AG08395 (cell line): ENCODE measurements at regions not wholly inside any gene's neighbourhood (a gene's known extent, or its start where the extent isn't known, plus 50 kb on each side); places are given as distances from the start of the nearest gene placed in this dataset.

Experiments used
- DNase-seq: peaks from one replicate; pipeline ENCODE4 v3.0.0; 2012; ENCODE audit warnings: mixed read lengths, low spot score

GRCh38 chrX:9196961-9197640 lies 163.2 kb upstream of the FAM9B start:
- no peak for DNase-seq

GRCh38 chrX:9204560-9204959 lies 170.6 kb upstream of the FAM9B start:
- DNase-seq: no peak

- no peak for DNase-seq
These were observed 171.8 kb upstream of the FAM9B start for GRCh38 chrX:9205599-9206223.

DNA sequence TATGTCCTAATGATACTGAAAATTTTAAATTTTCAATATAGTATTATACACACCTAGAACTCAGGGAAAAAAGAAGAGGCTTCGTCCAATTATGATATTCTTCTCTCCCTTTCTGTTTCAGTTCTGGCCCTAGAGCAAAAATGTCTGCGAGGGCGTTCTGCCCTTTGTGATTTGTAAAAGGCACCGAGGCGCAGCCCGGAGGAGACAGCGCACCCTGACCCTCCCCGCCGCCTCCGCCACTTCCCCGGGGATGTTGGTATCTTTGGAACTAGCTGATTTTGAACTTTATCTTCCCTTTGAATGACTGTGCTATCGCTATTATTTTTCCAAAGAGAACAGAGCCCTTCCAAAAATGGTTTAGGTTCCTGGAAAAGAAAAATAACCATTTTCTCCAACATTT lies 173.2 kb upstream of the FAM9B start:
- no peak for DNase-seq

DNA sequence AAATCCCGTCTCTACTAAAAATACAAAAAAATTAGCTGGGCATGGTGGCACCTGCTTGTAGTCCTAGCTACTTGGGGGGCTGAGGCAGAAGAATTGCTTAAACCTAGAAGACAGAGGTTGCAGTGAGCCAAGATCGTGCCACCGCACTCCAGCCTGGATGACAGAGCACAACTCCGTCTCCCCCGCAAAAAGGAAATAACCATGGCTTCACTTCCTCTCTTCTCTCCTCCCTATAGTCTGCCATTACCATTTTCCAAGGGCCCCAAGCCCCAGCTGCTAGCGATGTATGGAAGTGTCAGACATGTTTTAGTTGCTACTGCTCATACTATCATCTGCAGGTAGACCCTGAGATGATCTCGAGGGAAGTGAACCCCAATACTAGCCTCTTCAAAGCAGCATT lies 177.3 kb upstream of the FAM9B start:
- DNase-seq: no peak

DNA sequence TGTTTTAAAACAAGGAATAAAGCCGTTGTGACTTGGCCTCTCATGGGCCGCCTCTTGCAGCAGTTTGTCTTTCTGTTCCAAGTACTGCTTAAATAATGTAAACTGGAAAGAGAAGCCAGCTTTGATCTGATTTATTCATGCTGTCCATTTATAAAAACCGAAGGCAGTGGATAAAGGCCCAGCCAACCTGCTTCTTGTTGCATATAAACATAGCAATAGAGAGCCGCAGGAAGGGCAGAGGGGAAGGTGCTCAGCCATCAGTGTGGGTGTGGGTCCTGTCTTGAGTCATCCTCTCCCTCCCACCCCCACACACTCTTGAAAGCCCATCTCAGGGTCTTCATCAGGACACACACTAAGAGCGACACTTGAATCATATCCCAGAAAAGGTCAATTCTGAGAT lies 187.9 kb upstream of the FAM9B start:
- no peak for DNase-seq

- no peak for DNase-seq
These were observed 188.4 kb upstream of the FAM9B start for GRCh38 chrX:9222299-9222698.

DNA sequence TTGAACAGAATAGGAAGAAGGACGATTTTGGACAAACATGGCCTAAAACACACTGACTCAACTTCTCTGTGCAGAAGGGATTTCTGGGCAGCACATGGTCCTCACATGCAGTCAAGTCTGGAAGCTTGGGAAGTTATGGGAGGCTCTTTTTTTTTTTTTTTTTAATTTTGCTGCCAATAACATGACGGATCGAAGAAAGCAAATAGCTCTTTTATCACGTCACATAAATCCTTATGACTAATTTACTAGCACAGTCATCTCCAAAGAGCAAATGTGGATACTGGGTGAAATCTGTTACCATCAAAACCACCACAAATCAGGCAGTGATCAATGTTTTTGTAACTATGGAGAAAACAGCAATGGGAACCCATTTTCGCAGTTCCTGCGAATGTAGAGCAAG lies 193.3 kb upstream of the FAM9B start:
- peak; percentile 32 for DNase-seq

DNA sequence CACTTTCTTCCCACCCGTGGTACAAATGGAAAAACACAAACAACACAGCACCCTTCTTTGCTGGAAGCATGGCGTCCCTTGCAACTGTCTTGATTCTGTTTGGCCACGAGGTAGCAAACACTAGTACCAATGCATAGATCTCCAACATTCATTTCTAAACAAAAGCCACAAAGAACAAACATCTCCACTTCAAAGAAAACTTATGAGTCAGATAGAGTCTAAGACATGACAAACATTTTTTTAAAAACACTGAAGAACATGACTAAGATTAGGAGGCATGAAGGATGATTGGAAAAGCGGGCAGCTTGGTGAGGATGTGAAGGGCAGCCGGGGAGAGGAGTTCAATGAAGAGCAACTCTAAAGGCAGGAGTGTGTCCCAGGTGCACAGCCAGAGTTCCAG lies 197.6 kb upstream of the FAM9B start:
- peak; percentile 36 for DNase-seq

DNA sequence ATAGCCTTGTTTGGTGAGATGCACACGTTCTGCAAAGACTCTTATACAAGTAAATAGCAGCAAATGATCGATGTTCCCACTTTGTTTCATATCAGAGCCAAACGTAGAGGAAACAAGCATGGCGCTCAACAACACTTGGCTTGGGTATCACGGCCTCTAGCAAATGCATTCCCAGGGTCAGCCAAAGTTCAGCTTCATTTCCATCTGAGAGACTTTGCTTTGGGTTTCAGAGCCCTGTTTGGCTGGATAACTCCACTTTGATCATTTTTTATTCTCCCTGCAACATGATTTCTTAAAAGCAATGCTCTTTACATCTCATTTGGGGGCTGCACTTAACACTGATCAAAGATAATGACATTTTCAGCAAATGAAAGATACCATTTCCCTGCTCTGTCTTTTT lies 199.2 kb upstream of the FAM9B start:
- no peak for DNase-seq

DNA sequence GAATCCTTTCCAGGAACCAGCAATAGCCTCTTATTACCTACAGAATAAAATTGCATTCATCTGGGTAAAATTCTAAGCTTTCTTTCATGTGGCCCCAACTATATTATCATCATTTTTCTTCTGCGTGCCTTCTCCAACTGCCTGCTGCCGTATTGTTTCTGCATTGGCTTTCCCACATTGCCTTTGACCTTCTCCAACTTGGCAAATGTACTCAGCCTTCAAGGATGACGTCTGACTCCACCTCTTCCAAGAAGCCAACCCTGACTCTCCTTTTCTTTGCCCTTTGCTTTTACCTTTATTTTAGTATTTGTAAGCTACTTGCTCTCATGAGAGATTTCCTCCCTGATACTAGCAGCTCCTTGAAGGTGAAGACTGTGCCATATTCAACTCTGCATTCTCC lies 200.4 kb upstream of the FAM9B start:
- DNase-seq: no peak

DNA sequence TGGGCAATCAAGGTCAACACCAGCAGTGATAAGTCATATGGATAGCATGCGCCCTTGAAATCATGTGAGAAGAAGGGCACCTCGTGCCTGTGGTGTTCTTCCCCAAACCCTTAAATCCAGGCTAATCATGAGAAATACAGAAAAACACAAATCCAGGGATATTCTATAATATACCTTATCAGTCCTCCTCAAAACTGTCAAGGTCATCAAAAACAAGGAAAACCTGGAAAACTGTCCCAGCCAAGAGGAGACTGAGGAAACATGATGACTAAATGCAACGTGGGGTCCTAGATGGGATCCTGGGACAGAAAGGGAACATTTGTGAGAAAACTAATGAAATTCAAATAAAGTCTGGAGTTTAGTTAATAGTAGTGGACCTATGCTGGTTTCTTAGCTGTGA lies 201.8 kb upstream of the FAM9B start:
- DNase-seq: no peak

GRCh38 chrX:9240956-9241355 lies 207.0 kb upstream of the FAM9B start:
- DNase-seq: no peak

GRCh38 chrX:9241427-9241826 lies 207.5 kb upstream of the FAM9B start:
- DNase-seq: no peak

DNA sequence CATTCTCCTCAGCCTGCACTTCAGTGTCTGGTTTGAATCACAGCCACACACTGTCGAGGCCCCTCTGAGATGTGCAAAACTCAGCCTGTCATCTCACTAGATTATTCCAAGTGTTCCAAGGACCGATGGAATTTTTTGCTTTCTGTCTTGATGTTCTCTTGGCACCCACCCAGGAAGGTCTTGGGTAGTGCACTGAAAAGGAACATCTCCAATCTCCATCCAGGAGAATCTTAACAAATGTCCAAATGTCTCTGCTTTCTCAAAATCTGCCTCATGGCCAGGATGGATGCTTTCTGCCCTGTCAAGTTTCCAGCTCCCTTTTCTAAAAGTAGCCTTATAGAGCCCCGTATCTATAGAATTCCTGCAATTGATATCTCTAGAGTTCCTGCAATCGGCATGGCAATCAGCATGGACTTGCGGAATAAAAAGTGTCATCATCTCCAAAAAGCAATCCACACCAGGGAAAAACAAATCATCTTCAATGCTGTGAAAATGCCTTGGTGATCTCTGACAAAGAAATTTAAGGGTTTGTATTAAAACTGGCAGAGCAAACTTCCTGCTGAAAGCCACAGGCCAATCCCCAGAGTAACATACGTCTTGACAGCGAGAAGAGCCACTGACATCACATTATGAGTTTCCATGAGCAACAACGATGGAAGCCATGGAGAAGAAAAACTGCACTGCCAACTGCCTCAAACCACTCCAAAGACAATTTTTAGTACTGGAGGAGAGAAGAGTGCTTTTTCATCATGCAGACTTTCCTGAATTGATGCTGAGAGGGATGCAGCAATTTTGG lies 215.3 kb upstream of the FAM9B start:
- DNase-seq: no peak

DNA sequence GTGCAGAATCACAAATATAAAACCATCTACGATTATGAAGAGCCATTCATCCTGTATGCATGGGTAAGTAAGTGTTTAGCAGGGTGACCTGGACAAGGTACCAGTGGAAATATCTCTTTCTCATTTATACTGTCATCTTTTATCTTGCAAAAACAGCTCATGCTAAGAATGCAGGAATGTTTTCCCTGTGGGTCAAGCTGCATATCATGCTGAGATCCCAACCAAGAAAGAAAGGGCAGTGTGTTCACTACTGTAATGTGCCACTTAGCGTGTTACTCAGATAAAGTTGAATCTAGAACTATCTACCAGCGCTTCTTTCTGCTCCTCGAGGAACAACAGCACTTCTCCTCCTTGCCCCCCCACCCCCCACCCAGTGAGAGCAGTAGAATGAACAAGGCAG lies 212.7 kb upstream of the TBL1X start:
- DNase-seq: no peak

DNA sequence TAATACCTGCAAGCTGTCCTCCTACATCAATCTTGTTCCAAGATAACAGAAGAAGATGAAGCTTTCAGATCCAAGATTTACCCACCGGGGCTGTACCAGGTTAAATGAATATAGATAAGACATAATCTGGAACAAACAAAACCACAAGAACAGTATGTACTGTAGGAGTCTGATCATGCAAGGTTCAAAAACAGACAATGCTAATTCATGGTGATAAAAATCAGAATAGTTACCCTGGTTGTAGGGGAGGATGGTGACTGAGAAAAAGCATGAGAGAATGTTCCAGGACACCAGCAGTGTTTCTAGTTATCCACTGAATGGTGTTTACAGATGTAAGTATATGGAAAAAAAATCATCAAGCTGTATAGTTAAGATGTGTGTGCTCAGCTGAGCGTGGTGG lies 211.6 kb upstream of the TBL1X start:
- no peak for DNase-seq

DNA sequence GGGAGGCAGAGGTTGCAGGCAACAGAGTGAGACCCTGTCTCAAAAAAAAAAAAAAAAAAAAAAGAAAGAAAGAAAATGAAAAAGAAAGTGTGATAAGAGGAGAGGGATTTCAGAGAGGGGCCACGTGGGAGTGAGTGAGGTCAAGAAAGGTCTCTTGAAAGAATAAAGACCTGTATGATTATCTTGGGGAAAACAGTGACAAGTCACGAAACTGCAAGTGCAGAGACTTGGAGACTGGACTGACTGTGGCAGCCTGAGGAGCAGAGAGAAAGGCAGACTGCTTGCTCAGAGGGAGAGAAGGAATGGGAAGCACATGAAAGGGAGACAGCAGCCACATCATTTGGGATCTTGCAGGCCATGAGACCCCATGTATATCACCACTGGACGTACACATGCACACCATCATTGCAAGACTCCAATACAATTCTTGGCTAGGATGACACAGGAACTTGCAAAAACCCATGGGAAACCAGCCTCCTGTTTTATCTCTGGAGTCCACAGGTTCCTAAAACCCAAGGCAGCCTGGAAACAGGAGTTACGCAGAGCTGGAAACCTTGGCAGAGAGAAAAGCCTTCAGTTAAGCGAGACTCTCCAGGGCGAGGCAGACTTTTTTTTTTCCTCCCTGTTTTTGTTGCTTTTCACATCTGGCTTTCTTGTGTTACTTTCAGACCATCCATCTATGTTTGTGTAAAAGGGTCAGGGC lies 207.0 kb upstream of the TBL1X start:
- no peak for DNase-seq

DNA sequence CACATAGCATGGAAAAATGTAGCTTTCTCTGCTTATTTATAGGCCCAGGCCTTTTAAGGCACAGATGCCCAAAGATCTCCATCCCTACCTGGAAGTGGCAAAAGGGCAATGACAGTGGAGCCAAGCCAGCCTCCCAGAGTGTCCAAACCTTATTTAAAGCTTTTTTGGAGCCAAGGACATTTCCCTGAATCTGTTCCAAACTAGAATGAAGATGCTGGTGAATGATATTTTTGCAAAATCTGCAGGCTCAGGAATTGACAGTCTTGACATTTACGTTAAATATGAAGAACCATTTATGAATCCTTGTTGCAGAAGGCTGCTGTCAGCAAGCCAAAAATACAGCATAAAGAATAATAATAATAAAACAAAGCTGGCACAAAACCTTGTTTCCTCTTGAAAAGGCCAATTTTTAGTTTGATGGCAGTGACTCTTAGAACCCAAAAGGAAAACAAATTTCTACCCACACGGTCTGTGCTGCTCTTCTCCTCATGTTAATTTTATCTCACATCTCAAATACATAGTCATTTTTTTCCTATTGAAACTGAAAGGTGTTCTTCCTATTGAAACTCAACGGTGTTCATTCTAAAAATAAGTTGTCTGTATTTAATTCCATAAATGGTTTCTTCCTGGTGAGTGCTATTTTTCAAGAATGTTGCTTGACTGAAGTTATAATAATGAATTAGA lies 206.3 kb upstream of the TBL1X start:
- DNase-seq: no peak

- no peak for DNase-seq
These were observed 204.3 kb upstream of the TBL1X start for GRCh38 chrX:9260603-9261002.

DNA sequence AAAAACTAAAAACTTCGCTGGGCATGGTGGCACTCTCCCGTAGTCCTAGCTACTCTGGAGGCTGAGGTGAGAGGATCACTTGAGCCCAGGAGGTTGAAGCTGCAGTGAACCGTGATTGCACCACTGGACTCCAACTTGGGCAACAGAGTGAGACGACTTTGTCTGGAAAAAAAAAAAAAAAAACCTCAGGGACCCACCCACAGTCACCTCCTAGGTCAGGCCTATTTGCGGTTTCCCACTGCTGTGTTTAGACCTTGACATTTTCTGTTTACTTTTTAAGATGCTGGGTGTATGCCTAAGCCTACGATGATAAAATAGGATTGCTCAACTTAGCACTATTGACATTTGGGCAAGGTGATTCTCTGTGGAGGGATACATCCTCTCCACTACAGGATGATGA lies 197.4 kb upstream of the TBL1X start:
- no peak for DNase-seq

- no peak for DNase-seq
These were observed 195.7 kb upstream of the TBL1X start for GRCh38 chrX:9269134-9269533.
